K562 (cell line): ENCODE measurements at regions not wholly inside any gene's neighbourhood (a gene's known extent, or its start where the extent isn't known, plus 50 kb on each side); places are given as distances from the start of the nearest gene placed in this dataset.

Experiments used
- CTCF ChIP-seq, 3 experiments: IDR thresholded peaks in 2 of 3; conservative IDR thresholded peaks in 1 of 3; 2 replicates each; pipeline ENCODE4 v1.5.1; 2011 to 2012; ENCODE audit warnings: low read length in 3 of 3, mild to moderate bottlenecking in 3 of 3, control low read depth in 2 of 3, improper control_type of control experiment in 1 of 3, inconsistent platforms in 1 of 3, low read depth in 1 of 3, mixed read lengths in 1 of 3, moderate library complexity in 1 of 3; ENCODE audit not compliant: insufficient read depth in 2 of 3
- JUND ChIP-seq, 2 experiments: IDR thresholded peaks; 2 replicates in 1 of 2; 3 replicates in 1 of 2; pipeline ENCODE4 v1.6.1; 2011; ENCODE audit warnings: borderline replicate concordance in 2 of 2, low read depth in 2 of 2, low read length in 2 of 2, improper control_type of control experiment in 1 of 2, missing biosample characterization in 1 of 2, missing genetic modification characterization in 1 of 2, missing genetic modification reagents in 1 of 2
- POLR2A ChIP-seq: fragments of 450-650 bp; conservative IDR thresholded peaks from 2 replicates; pipeline ENCODE4 v1.6.1; 2016
- RBM39 ChIP-seq: fragments of 200-400 bp; formaldehyde crosslinking; optimal IDR thresholded peaks from 2 replicates; pipeline ENCODE3; 2018; ENCODE audit warnings: low read depth, low read length
- TFE3 ChIP-seq: fragments of 450-650 bp; formaldehyde crosslinking; IDR thresholded peaks from 2 replicates; pipeline ENCODE4 v1.4.0; 2020; ENCODE audit warnings: mild to moderate bottlenecking, mixed read lengths
- ZC3H4 ChIP-seq: sonication (generic); formaldehyde crosslinking; IDR thresholded peaks from 2 replicates; pipeline ENCODE4 v1.9.0; 2021; ENCODE audit warnings: missing genetic modification reagents, borderline replicate concordance
- ZNF184 ChIP-seq: sonication (generic); formaldehyde crosslinking; IDR thresholded peaks from 2 replicates; pipeline ENCODE4 v1.5.0; 2020; ENCODE audit warnings: missing genetic modification reagents
- ZNF584 ChIP-seq: fragments of 200-800 bp; sonication (Bioruptor generic); IDR thresholded peaks from 2 replicates; pipeline ENCODE4 v1.6.1; 2016; ENCODE audit warnings: low read depth, mild to moderate bottlenecking, missing genetic modification characterization, missing compliant biosample characterization
- TF ChIP-seq, protein P1 (sequence below): fragments of 150-350 bp; IDR thresholded peaks from 2 replicates; pipeline ENCODE4 v1.6.1; 2014; ENCODE audit warnings: low read depth, mild to moderate bottlenecking, low read length, borderline replicate concordance

- TF ChIP-seq ZC3H4: no peak
- TF ChIP-seq RBM39: no peak
- no peak for TF ChIP-seq ZNF184 (CRISPR knock-in tag)
- no peak for TF ChIP-seq POLR2A
- TF ChIP-seq TFE3 (CRISPR knock-in tag): no peak
- TF ChIP-seq, protein P1, sequence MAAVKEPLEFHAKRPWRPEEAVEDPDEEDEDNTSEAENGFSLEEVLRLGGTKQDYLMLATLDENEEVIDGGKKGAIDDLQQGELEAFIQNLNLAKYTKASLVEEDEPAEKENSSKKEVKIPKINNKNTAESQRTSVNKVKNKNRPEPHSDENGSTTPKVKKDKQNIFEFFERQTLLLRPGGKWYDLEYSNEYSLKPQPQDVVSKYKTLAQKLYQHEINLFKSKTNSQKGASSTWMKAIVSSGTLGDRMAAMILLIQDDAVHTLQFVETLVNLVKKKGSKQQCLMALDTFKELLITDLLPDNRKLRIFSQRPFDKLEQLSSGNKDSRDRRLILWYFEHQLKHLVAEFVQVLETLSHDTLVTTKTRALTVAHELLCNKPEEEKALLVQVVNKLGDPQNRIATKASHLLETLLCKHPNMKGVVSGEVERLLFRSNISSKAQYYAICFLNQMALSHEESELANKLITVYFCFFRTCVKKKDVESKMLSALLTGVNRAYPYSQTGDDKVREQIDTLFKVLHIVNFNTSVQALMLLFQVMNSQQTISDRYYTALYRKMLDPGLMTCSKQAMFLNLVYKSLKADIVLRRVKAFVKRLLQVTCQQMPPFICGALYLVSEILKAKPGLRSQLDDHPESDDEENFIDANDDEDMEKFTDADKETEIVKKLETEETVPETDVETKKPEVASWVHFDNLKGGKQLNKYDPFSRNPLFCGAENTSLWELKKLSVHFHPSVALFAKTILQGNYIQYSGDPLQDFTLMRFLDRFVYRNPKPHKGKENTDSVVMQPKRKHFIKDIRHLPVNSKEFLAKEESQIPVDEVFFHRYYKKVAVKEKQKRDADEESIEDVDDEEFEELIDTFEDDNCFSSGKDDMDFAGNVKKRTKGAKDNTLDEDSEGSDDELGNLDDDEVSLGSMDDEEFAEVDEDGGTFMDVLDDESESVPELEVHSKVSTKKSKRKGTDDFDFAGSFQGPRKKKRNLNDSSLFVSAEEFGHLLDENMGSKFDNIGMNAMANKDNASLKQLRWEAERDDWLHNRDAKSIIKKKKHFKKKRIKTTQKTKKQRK: no peak
- TF ChIP-seq JUND (IDR thresholded peaks at IDR 0.05; ENCODE audit: borderline replicate concordance, low read depth, low read length): no peak
- TF ChIP-seq JUND (tag; IDR thresholded peaks at IDR 0.05; ENCODE audit: borderline replicate concordance, low read depth, low read length): no peak
- no peak for TF ChIP-seq ZNF584 (CRISPR knock-in tag)
- TF ChIP-seq CTCF (IDR thresholded peaks at IDR 0.05 in 2 of 3, conservative IDR thresholded peaks at IDR 0.05 in 1 of 3; ENCODE audit: insufficient read depth in 2 of 3, low read depth in 1 of 3, low read length in 3 of 3): no peak
These were observed 152.2 kb downstream of the SYK start for GRCh38 chr9:90953805-90954204.
